Endodermal cell (in vitro differentiated cells): ENCODE measurements at regions not wholly inside any gene's neighbourhood (a gene's known extent, or its start where the extent isn't known, plus 50 kb on each side); places are given as distances from the start of the nearest gene placed in this dataset.

Experiments used
- DNase-seq: peaks from one replicate; pipeline ENCODE4 v3.0.0-alpha.2; 2017
- H3K27ac ChIP-seq: 2 replicates; pipeline ENCODE4 v1.5.1; 2013; ENCODE audit warnings: mild to moderate bottlenecking, low read depth, low read length, moderate library complexity
- H3K27me3 ChIP-seq: 2 replicates; pipeline ENCODE4 v1.6.1; 2013; ENCODE audit warnings: mild to moderate bottlenecking, low read length, moderate library complexity; ENCODE audit not compliant: insufficient read depth, control insufficient read depth, poor library complexity, severe bottlenecking
- H3K36me3 ChIP-seq: 2 replicates; pipeline ENCODE4 v1.7.0; 2013; ENCODE audit warnings: mild to moderate bottlenecking, low read length, moderate library complexity; ENCODE audit not compliant: control insufficient read depth, insufficient read depth
- H3K4me1 ChIP-seq: one replicate; pipeline ENCODE4 v1.7.0; 2013; ENCODE audit warnings: low read length; ENCODE audit not compliant: control insufficient read depth, insufficient read depth
- H3K4me3 ChIP-seq: 2 replicates; pipeline ENCODE4 v1.5.1; 2013; ENCODE audit warnings: mild to moderate bottlenecking, low read length, moderate library complexity
- H3K9ac ChIP-seq: 2 replicates; pipeline ENCODE4 v1.6.1; 2013; ENCODE audit warnings: mild to moderate bottlenecking, low read length, moderate library complexity; ENCODE audit not compliant: poor library complexity, severe bottlenecking; ENCODE audit errors: extremely low read depth
- H3K9me3 ChIP-seq: 2 replicates; pipeline ENCODE4 v1.6.1; 2013; ENCODE audit warnings: mild to moderate bottlenecking, low read length, moderate library complexity; ENCODE audit not compliant: control insufficient read depth
- H3K27ac Mint-ChIP-seq: 2 replicates; pipeline ENCODE4 v1.8.0; 2020; ENCODE audit warnings: mixed read lengths
- H3K27me3 Mint-ChIP-seq: 2 replicates; pipeline ENCODE4 v1.8.0; 2021; ENCODE audit warnings: mild to moderate bottlenecking, mixed read lengths; ENCODE audit not compliant: insufficient read depth
- H3K36me3 Mint-ChIP-seq: 2 replicates; pipeline ENCODE4 v1.8.0; 2020; ENCODE audit warnings: low read depth, mixed read lengths
- H3K4me1 Mint-ChIP-seq: 2 replicates; pipeline ENCODE4 v1.8.0; 2020; ENCODE audit warnings: mixed read lengths
- H3K4me3 Mint-ChIP-seq: 2 replicates; pipeline ENCODE4 v1.8.0; 2020; ENCODE audit warnings: mild to moderate bottlenecking, moderate library complexity, mixed read lengths
- H3K9me3 Mint-ChIP-seq: 2 replicates; pipeline ENCODE4 v1.8.0; 2020; ENCODE audit warnings: mild to moderate bottlenecking, mixed read lengths
- CTCF ChIP-seq: fragments of 200-600 bp; sonication (generic); conservative IDR thresholded peaks from 2 replicates; pipeline ENCODE4 v1.5.0; 2021; ENCODE audit warnings: antibody characterized with exemption, mild to moderate bottlenecking
- WGBS, 2 experiments: methylation state at CpG; one replicate each; pipeline versions ENCODE4 v1.1.5 to v1.1.7; 2013; ENCODE audit warnings: missing lambda C conversion rate in 2 of 2, mixed read lengths in 1 of 2; ENCODE audit not compliant: insufficient coverage in 1 of 2, insufficient read length in 1 of 2; 5-methylcytosine and 5-hydroxymethylcytosine counted together

DNA sequence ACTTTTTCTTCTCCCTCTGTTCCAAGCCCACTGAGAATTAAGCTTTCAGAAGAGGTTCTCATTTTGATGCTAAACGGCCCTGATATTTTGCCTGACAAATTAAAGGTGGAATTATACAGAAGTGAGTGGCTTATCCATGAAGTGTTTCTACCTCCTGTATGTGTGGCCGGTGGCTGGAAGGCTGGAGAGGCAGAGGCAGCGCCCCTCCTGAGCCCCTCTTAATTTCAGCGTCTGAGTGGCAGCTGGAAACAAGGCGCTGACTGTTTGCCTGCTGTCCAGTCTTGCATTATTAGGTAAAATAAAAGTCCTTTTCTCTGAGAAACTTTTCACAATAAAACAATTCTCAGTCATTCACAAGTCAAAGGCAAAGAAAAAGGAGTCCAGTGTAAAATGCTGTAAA, 685.7 kb downstream of the MCTP2 start:
- Mint-ChIP-seq H3K4me1 (peaks cover 2% of the 10 kb centered on the region), H3K9me3 (no peaks in the 10 kb centered on the region), H3K4me3 (no peak overlapping the region), H3K27ac (no peak overlapping the region), H3K27me3 (no peaks in the 10 kb centered on the region), H3K36me3 (no peaks in the 10 kb centered on the region)
- H3K27ac ChIP-seq: no peak overlapping the region
- H3K36me3 ChIP-seq: no peaks in the 10 kb centered on the region
- H3K9ac ChIP-seq: no peak overlapping the region
- DNase-seq: no peak
- no peak for TF ChIP-seq CTCF
- WGBS, 2 experiments: 83 to 93% methylated on average over 3 to 5 of the region's 5 CpGs
- H3K9me3 ChIP-seq: no peaks in the 10 kb centered on the region
- H3K27me3 ChIP-seq: no peaks in the 10 kb centered on the region
- no peaks in the 10 kb centered on the region for H3K4me1 ChIP-seq
- H3K4me3 ChIP-seq: no peak overlapping the region

- Histone ChIP-seq H3K27me3 (no peaks in the 10 kb centered on the region), H3K4me1 (no peaks in the 10 kb centered on the region), H3K36me3 (no peaks in the 10 kb centered on the region), H3K4me3 (no peak overlapping the region), H3K27ac (no peak overlapping the region), H3K9me3 (no peaks in the 10 kb centered on the region), H3K9ac (no peak overlapping the region)
- Mint-ChIP-seq H3K9me3 (no peaks in the 10 kb centered on the region), H3K4me1 (no peaks in the 10 kb centered on the region), H3K27ac (no peak overlapping the region), H3K4me3 (no peak overlapping the region), H3K36me3 (no peaks in the 10 kb centered on the region), H3K27me3 (no peaks in the 10 kb centered on the region)
- no peak for TF ChIP-seq CTCF
- WGBS, 2 experiments: 91 to 94% methylated on average over 6 of the region's 6 CpGs
- no peak for DNase-seq
These were observed 690.6 kb downstream of the MCTP2 start for GRCh38 chr15:94921936-94922335.

GRCh38 chr15:94924057-94924456, 692.7 kb downstream of the MCTP2 start:
- H3K36me3 ChIP-seq: no peaks in the 10 kb centered on the region
- no peaks in the 10 kb centered on the region for H3K27me3 ChIP-seq
- Mint-ChIP-seq H3K4me3 (no peak overlapping the region), H3K4me1 (no peaks in the 10 kb centered on the region), H3K27me3 (no peaks in the 10 kb centered on the region), H3K9me3 (no peaks in the 10 kb centered on the region), H3K27ac (no peak overlapping the region), H3K36me3 (no peaks in the 10 kb centered on the region)
- H3K4me3 ChIP-seq: no peak overlapping the region
- no peak overlapping the region for H3K9ac ChIP-seq
- DNase-seq: no peak
- no peaks in the 10 kb centered on the region for H3K9me3 ChIP-seq
- TF ChIP-seq CTCF: no peak
- no peak overlapping the region for H3K27ac ChIP-seq
- WGBS, 2 experiments: 95 to 96% methylated on average over 2 to 3 of the region's 3 CpGs
- H3K4me1 ChIP-seq: no peaks in the 10 kb centered on the region
